Sigmoid colon (tissue), 6 donors: ENCODE measurements at regions not wholly inside any gene's neighbourhood (a gene's known extent, or its start where the extent isn't known, plus 50 kb on each side); places are given as distances from the start of the nearest gene placed in this dataset.

Source experiments
- DNase-seq: peaks from one replicate; pipeline ENCODE4 v3.0.0-alpha.2; 2019
- H3K27ac ChIP-seq, 4 donors: fragments of 200-600 bp; sonication (generic); one replicate each; pipeline ENCODE4 v1.5.1; 2016 to 2019; ENCODE audit warnings: mild to moderate bottlenecking in 1 of 4
- H3K27me3 ChIP-seq, 3 donors: fragments of 200-600 bp; sonication (generic); one replicate each; pipeline ENCODE4 v1.5.1; 2019; ENCODE audit warnings: mild to moderate bottlenecking in 1 of 3
- H3K36me3 ChIP-seq, 4 donors: fragments of 200-600 bp; sonication (generic); one replicate each; pipeline ENCODE4 v1.5.1; 2016 to 2019
- H3K4me1 ChIP-seq, 4 donors: fragments of 200-600 bp; sonication (generic); one replicate each; pipeline ENCODE4 v1.5.1; 2017 to 2019
- H3K4me3 ChIP-seq, 4 donors: fragments of 200-600 bp; sonication (generic); one replicate each; pipeline ENCODE4 v1.5.1; 2017 to 2019; ENCODE audit warnings: mild to moderate bottlenecking in 2 of 4, moderate library complexity in 1 of 4
- H3K9me3 ChIP-seq, 4 donors: fragments of 200-600 bp in 3 of 4; sonication (generic) in 3 of 4; one replicate each; pipeline versions ENCODE4 v1.5.1 to v1.6.1; 2013 to 2019
- CTCF ChIP-seq, 4 experiments: fragments of 450-650 bp in 3 of 4; fragments of 200-600 bp in 1 of 4; IDR thresholded peaks; one replicate each; pipeline ENCODE4 v1.5.1; 2016 to 2019; ENCODE audit warnings: antibody characterized with exemption in 4 of 4, mild to moderate bottlenecking in 3 of 4, moderate library complexity in 2 of 4
- EP300 ChIP-seq, 4 donors: sonication (generic); formaldehyde crosslinking; IDR thresholded peaks; one replicate each; pipeline ENCODE4 v1.6.1; 2017; ENCODE audit warnings: antibody characterized with exemption in 4 of 4
- POLR2A ChIP-seq, 2 donors: fragments of 450-650 bp; IDR thresholded peaks; one replicate each; pipeline ENCODE4 v1.6.1; 2016; ENCODE audit warnings: antibody characterized with exemption in 2 of 2, mild to moderate bottlenecking in 2 of 2, moderate library complexity in 2 of 2
- POLR2AphosphoS5 ChIP-seq, 4 donors: sonication (generic); formaldehyde crosslinking; IDR thresholded peaks; one replicate each; pipeline ENCODE4 v1.6.1; 2017; ENCODE audit warnings: antibody characterized with exemption in 4 of 4
- WGBS, 2 donors: extraction: QIAGEN DNeasy Blood & Tissue Kit; methylation state at CpG; one replicate each; pipeline ENCODE4 v1.1.7; 2013; 5-methylcytosine and 5-hydroxymethylcytosine counted together
- intact Hi-C: fragments of 100-400 bp; cut with DNase I; formaldehyde crosslinking; loops from one replicate; pipeline ENCODE4 v1.15.1; 2023
- donor health status: healthy with polysubstance abuse.
- donor health status: healthy.

GRCh38 chr4:180727478-180727877 lies 1515.7 kb upstream of the TENM3 start:
- Histone ChIP-seq H3K4me3 (no peak overlapping the region), H3K9me3 (no peaks in the 10 kb centered on the region), H3K27me3 (no peaks in the 10 kb centered on the region), H3K36me3 (no peaks in the 10 kb centered on the region), H3K4me1 (no peaks in the 10 kb centered on the region), H3K27ac (no peak overlapping the region)
- intact Hi-C loops: no loop called here
- no peak for DNase-seq
- TF ChIP-seq CTCF (IDR thresholded peaks at IDR 0.05): no peak
- no peak for TF ChIP-seq POLR2AphosphoS5 (IDR thresholded peaks at IDR 0.05)
- WGBS, 2 donors: 54 to 79% methylated on average over 3 of the region's 3 CpGs

GRCh38 chr4:180734753-180735432 lies 1508.3 kb upstream of the TENM3 start:
- WGBS, 2 donors: 61 to 78% methylated on average over 7 of the region's 7 CpGs
- TF ChIP-seq CTCF (IDR thresholded peaks at IDR 0.05) (no peak), POLR2A (IDR thresholded peaks at IDR 0.05) (no peak), POLR2AphosphoS5 (IDR thresholded peaks at IDR 0.05) (no peak), EP300 (IDR thresholded peaks at IDR 0.05) (no peak)
- no peak overlapping the region for H3K27ac ChIP-seq

GRCh38 chr4:180741703-180742102 lies 1501.5 kb upstream of the TENM3 start:
- H3K27me3 ChIP-seq: no peaks in the 10 kb centered on the region
- intact Hi-C loops: no loop called here
- H3K4me1 ChIP-seq: no peaks in the 10 kb centered on the region
- 78 to 86% methylated on average over 1 of the region's 1 CpG for WGBS, 2 donors
- TF ChIP-seq POLR2AphosphoS5 (IDR thresholded peaks at IDR 0.05): no peak
- TF ChIP-seq POLR2A (IDR thresholded peaks at IDR 0.05): no peak
- H3K27ac ChIP-seq: no peak overlapping the region
- no peaks in the 10 kb centered on the region for H3K36me3 ChIP-seq
- no peak overlapping the region for H3K4me3 ChIP-seq
- H3K9me3 ChIP-seq: no peaks in the 10 kb centered on the region
- no peak for DNase-seq

More at GRCh38 chr4:180734753-180735432, 1508.3 kb upstream of the TENM3 start:
- Histone ChIP-seq H3K4me3 (no peak overlapping the region), H3K36me3 (no peaks in the 10 kb centered on the region), H3K9me3 (no peaks in the 10 kb centered on the region), H3K27me3 (no peaks in the 10 kb centered on the region), H3K4me1 (no peaks in the 10 kb centered on the region)
- DNase-seq: no peak
- intact Hi-C loops: no loop called here

- intact Hi-C loops: no loop called here
These were observed 1498.2 kb upstream of the TENM3 start for GRCh38 chr4:180745019-180745418.

GRCh38 chr4:180751009-180751408 lies 1492.2 kb upstream of the TENM3 start:
- no peak for DNase-seq
- 90 to 92% methylated on average over 2 of the region's 2 CpGs for WGBS, 2 donors
- H3K27me3 ChIP-seq: no peaks in the 10 kb centered on the region
- intact Hi-C loops: no loop called here
- H3K4me3 ChIP-seq: no peak overlapping the region
- no peak overlapping the region for H3K27ac ChIP-seq
- no peaks in the 10 kb centered on the region for H3K9me3 ChIP-seq
- H3K36me3 ChIP-seq: no peaks in the 10 kb centered on the region
- H3K4me1 ChIP-seq: no peaks in the 10 kb centered on the region
- TF ChIP-seq EP300 (IDR thresholded peaks at IDR 0.05) (no peak), CTCF (IDR thresholded peaks at IDR 0.05) (no peak), POLR2A (IDR thresholded peaks at IDR 0.05) (no peak), POLR2AphosphoS5 (IDR thresholded peaks at IDR 0.05) (no peak)

More at GRCh38 chr4:180745019-180745418, 1498.2 kb upstream of the TENM3 start:
- DNase-seq: no peak
- 44 to 68% methylated on average over 4 of the region's 4 CpGs for WGBS, 2 donors
- H3K9me3 ChIP-seq: no peaks in the 10 kb centered on the region
- TF ChIP-seq CTCF (IDR thresholded peaks at IDR 0.05) (no peak), EP300 (IDR thresholded peaks at IDR 0.05) (no peak)
- H3K36me3 ChIP-seq: no peaks in the 10 kb centered on the region
- H3K27me3 ChIP-seq: no peaks in the 10 kb centered on the region
- no peak overlapping the region for H3K4me3 ChIP-seq
- H3K4me1 ChIP-seq: no peaks in the 10 kb centered on the region
- no peak overlapping the region for H3K27ac ChIP-seq
